Dedifferentiated amniotic fluid mesenchymal stem cell (primary cell): ENCODE measurements at regions not wholly inside any gene's neighbourhood (a gene's known extent, or its start where the extent isn't known, plus 50 kb on each side); places are given as distances from the start of the nearest gene placed in this dataset.

Source experiments
- DNase-seq: peaks from one replicate; pipeline ENCODE4 v3.0.0-alpha.2; 2016; ENCODE audit errors: extremely low spot score

DNA sequence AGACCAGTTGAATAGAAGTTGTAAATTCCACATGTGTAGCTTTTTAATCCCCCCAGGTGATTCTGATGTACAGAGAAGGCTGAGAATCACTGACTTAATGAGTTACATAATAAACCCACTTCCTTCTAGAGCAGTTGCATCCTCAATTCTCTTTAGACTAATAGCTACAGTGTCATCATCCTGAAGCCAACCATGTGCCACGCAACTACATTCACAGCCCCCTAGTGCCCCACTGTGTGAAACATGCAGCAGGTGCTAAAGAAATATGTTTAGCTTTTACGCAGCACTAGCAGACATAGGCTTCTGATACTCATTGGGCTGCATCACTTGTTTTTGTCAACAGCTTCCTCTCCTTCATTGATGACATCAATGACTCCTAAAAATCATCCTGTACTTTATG is 1168.3 kb downstream of the BCL11B start:
- no peak for DNase-seq

DNA sequence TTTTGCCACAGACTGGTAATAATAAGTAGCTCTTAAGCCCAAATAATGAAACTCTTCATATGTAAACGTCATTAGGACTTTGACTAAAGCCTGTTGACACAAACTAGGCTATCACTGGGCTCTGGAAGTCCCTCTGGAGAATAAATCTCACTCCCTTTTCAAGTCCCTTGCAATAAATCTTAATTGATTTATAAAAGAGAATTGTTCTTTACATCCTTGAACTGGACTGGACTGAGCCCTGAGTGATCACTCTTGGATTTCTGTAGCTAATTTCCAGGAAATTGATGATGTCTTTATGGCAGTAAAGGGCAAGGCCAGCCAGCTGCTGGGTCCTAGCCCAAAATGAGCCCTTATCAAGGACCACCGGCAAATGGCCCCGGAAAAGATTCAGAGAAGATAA is 1162.7 kb downstream of the BCL11B start:
- DNase-seq, result no peak

DNA sequence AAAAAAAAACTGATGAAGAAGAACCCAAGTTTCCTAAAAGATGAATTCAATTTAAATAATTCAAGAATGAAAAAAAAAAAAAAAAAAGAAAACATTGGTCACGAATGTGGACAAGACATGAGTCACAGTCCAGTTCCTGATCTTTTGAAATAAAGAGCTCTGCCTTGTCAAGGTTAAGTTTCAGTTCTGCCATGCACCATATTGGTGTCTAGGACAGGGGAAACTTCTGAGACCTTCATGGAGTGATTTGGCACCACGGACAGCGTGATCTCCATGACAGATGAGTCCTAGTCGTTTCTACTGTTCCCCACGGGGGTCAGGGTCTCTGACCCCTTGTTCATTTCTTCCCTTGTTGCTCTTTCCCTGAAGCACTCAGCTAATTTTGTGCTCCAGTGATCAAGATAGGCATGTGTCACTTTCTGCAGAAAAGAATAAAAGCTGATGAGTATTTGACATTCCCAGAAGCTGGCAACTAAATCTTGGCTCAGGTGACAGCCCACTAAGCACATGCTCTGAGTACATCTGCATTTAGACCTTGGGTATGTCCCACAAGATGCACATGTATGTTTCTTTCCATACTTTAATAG is 1159.7 kb downstream of the BCL11B start:
- DNase-seq, result no peak

DNA sequence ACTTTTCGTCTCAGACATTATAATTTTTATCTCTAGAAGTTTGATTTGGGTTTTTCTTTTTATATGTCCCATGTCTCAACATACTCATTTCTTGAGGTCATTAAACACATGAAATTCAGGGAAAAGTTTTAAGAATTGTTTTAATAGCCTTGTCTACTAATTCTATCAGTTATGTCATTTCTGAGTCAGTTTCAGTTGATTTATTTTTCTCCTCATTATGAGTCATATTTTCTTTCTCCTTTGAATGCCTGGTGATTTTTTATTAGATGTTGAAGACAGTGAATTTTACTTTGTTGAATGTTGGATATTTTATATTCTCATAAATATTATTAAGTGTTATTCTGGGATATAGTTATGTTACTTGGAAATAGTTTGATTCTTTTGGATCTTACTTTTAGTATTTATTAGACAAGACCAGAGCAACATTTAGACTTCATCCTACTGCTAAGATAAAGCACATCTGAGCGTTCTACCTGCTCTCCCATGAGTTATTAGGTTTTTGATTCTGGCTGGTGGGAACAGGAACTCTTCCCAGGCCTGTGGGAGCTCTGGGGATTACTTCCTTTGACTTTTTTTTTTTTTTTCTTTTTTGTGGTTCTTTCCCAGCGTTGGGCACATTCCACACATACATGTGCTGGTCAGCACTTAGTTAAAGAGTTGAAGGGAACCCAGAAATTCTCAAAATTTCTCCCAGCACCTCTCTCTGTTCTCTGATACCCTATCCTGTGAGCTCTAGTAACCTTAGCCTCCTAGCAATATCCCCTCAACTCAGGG is 1157.7 kb downstream of the BCL11B start:
- DNase-seq, result no peak

DNA sequence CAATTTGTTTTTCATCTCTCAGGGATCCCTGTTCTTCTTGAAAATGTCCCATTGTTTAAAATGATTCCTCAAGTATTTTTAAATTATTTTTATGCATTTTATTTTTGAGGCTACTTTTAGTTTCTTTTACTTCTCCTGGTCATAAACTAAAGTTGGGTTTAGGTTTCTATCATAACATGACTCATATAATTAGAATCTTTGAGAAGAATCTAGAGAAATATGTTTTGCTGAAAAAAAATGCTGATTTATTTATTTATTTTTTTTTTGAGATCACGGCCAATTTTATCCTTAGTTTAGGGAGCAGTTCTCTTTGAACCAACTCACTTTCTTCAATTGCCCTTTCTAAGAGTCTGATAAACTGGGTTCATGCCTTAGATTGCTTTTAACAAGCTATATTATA is 1157.1 kb downstream of the BCL11B start:
- DNase-seq, result no peak

DNA sequence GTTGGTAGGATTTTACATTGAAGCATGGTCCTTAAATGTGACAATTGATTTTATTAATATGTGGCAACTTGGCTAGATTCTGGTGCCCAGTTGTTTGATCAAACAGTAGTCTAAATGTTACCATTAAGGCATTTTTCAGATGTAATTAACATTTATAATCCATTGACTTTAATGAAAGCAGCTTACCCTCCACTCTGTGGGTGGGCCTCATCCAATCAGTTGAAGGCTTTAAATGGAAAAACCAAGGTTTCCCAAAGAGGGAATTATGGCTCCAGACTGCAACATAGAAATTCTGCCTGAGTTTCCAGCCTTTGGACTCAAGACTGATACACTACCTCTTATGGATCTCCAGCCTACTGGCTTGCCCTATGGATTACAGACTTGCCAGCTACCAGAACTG is 1153.2 kb downstream of the BCL11B start:
- no peak for DNase-seq

DNA sequence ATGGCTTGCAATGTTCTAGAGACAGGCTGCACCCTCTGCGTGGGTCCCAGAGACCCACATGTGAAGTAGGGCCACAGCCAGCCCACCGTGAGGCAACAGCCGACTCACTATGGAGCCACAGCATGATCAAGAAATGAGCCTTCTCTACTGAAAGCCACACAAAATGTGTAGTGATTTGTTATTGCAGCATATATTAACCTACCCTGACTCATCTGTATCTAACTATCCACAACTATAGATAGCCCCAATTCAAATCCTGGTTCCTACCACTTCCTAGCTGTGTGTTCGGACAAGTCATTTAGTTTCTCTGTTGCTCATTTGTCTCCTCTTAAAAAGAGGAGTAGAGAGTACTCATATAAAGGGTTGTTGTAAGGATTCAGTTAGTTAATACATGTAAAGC is 1152.3 kb downstream of the BCL11B start:
- no peak for DNase-seq

DNA sequence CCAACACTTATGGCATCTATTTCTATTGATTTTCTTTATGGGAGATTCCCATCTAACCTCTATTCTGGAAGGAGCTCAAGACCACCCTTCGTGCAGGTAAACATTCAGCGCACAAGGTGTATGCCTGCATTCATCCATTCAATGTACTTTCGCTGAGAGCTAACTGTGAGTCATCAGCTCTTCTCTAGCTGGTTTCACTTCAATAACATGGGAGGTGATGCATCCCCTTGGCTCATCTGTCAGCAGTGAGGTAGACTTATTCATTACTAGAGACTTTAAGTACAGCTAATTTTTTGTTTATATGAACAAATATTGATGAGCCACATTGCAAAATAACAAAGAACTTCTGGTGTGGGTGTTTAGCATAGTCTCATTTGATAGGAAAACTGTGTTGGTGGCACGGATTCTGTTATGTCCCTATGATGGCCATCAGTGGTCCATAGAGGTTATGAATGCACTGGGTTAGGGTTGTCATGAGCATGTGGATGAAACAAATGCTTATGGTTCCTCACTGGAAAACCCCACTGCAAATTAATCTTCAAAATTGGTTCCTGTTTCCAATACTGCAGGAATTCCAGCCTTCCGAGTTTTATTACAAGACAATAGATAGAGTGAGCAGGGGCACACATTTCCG is 1151.0 kb downstream of the BCL11B start:
- no peak for DNase-seq

DNA sequence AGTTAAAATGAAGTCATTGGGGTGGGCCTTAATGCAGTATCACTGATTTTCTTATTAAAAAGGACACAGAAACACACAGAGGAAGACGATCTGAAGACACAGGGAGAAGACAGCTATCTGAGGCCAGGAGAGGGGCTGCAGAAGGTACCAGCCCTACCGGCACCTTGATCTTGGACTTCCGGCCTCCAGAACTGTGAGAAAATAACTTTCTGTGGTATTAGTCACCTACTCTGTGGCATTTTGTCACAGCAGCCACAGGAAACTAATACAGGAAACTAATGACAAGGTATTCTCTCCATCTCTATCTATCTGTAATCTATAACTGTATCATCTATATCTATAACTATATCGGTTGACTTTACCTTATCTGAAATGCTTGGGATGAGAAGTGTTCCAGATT is 1149.5 kb downstream of the BCL11B start:
- no peak for DNase-seq

DNA sequence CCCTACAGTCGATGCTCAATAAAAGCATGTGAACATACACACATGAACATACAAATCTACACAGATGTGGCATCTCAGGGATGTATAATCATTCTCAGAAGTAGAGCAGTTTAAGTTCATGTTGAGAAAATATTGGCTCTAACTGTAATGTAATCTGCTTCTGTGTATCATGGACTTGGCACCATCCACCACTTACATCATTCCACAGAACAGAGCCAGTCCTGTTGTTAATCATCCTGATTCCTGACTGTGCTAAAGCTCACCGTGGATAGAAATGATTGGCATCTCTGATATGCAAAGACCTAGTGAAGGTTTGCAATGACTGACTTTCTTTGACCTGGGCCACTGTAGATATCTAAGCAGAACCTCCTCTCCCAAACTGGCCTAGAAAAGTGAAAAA is 1141.3 kb downstream of the BCL11B start:
- no peak for DNase-seq

DNA sequence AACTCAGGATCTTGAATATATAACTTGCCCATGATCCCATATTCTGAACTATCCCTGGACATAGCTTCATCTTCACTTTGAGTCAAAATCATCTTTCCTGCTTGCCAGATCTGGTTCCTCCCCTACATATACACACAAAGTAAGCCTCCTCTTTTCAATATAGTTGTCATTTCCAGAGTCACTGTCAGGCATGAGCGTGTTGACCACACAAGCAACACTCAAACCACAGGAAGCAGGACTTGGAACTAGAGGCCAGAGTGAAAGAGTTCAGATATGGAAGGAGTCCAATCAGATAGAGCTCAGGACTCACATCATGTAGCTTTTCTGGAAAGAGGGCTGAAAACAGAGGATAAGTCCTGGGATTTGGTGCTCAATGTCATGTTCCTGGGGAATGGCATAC is 1140.6 kb downstream of the BCL11B start:
- DNase-seq, result no peak

DNA sequence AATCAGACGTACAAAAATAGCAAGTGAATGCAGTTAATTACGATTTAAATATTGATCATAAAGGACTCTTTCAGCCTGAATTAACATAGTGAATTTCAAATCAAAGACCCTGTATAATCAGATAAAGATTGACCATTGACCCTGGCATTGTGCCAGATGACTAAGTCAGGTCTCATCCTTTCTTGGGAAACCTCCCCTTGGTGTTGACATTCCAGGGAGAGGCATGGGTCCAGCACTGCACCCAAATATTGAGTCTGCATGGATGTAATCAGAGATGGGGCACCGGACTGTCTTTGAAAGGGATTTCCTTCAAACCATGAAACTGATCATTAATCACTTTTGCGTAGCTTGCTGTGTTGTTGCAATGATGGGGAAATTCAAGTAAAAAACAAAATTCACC is 1138.2 kb downstream of the BCL11B start:
- no peak for DNase-seq

DNA sequence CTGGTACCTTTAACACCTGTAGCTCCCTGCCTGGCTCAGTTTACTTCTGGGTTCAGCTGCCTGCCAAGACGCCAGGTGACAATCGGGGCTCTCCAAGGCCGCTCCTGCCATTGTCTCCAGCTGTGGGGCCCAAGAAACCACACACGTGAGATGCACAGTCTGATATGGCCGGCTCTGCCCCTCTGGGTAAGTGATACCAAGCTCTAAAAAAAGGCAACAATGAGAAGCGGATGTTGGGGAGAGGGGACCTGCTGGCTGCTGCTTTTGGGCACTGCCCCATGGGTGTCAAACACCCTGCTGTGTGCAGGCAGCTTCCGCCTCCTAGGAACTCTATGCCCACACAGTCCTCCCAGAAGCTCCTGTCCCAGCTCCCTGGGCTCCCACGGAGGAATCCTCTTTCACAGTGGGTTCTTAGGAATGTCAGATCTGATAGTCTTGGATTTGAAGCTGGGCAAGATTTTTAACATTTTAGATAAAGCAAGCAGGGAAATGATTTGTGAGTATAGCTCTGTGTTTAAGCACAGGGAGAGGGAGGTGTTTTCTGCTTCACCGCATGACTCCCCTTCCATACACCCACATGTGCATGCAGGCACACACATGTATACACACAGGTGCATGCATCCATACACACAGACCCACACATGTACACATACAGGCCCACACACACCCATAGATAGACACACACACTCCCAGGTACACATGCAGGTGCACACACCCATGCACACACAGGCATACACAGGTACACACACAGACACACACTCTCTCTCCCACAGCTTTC is 1135.8 kb downstream of the BCL11B start:
- no peak for DNase-seq

DNA sequence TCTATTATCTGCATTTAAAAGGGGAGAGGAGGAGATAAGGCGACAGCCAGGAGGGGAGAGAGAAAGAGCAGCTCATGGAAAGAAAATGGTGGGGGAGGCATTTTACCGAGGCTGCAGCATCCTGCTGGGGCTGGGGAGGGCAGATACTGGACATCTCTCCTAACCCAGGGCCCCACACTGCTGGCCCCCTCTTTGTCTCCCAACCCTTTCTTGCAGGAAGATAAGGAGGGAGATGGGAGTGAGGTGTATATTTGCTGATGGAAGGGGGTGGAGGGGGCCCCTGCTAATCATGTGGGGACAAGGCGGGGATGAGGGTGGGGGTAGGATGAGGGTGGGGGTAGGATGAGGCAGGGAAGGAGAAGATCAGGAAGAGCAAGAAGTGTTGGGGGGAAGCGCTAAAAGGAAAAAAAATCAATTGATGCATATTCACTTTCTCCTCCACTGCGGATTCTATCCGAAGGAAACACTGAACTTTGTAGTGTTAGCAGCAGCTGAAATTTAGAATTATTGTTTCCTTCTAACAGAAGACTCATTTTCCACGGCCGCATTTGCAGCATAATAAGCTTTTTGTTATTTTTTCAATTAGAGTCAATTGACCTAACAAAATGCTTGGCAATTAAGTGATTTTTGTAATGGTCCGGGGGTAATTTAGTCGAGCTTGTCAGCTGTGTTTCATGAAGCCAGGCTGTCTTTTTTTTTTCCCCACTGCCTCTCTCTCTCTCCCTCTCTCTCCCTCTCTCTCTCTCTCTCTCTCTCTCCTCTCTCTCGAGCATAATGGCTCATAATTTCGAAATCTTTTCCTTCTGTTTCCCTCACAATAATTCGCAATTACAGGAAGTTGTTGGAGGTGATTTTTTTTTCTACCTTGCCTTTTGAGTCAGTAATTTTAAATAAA is 1134.6 kb downstream of the BCL11B start:
- DNase-seq, result no peak

DNA sequence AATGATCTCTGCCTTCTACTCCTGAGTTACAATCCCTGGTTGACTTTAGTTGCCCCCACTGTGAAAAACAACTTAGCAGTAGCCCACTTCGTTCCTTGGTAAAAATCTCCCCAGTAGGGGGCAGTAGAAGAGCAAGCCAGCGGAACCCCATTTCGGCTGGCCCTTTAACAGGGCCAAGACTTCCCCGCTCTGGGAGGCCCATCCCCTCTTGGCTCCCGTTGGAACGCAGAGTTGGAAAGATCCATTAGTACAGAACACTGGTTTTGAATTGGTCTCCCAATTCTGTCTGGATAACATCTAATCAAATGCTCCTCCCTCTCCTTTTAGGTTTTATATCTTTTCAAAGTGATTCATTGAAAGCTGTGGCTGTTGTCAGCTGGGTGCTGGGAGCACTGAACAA is 1133.3 kb downstream of the BCL11B start:
- DNase-seq, result no peak

DNA sequence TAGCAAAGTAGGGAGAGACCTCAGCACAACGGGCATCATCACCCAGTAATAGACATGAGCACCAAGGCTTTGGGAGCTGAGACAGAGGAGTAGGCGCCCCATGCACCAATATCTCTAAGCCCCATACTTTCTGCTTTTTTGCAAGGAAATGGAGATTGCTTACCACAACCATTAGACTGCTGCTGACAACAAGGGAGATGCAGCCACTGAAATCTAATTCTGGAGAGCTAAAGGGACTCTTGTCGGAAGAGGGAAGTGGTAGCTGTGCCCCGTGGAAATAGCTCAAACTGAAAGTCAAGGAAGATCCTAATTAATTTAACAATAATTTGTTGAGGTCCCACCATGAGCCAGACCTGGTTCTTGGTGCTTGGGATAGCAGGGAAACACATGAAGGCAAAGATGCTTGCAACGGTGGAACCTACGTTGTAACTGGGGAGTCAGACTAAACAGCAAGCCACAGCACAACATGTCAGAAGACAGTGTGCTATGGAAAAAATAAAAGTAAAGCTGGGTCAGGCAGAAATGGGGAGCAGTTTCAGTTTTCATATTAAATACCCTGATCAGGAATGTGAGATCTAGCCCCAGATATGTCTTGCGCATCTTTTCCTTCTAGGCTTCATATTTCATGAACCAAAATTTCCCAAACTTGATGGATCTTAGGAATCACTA is 1131.0 kb downstream of the BCL11B start:
- DNase-seq, result no peak

DNA sequence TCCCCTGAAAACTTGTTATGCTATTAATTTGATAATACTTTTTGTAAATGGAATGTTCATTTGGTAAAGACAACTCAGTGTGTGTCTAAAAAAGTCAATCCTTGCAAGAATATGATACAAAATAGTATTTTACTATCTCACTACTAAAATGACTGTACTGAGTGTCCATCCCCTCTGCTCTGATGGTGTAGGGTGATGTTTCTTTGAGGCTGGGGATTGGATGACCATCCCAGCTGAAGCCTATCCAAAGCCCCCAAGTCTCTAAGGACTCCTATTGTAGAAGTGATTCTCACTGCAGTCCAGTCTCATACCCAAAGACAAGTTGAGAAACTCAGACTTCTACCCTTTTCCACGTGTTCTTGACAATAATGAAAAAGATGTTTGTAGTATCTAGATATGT is 1128.4 kb downstream of the BCL11B start:
- no peak for DNase-seq

DNA sequence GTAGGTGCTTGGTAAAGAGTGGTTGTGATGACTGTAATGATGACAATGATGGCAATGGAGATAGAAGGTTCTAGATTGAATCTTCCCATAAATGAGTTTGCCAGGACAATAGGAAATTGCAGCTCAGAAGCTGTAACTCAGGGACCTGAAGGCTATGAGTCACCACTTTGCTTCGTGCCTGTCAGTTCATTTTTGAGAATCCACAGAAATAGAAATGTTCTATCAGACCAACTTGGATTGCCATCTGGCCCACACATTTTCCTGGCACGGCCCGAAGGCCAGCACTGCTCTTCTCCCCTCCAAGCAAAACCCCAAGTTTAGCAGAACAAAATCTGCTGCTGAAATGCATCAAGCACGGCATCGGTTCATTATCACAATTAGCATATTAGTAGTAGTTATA is 1127.0 kb downstream of the BCL11B start:
- no peak for DNase-seq

DNA sequence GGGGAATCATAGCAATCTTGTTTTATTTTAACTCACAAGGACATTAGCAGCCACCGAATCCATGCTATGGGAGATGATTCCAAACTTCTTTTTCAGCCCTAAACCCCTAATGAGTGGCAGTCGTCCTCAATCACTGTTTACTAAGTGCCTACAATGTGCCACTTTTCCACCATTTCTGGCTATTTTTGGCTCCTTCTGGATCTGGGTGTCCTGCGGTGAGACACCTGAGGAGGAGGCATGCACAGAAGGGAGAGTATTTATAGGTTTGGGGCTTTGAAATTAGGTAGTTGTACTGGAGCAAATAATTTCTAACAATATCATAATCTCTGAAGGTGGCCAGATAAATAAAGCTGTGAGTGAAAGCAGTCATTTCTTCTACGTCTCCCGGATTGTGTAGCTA is 1125.6 kb downstream of the BCL11B start:
- no peak for DNase-seq

DNA sequence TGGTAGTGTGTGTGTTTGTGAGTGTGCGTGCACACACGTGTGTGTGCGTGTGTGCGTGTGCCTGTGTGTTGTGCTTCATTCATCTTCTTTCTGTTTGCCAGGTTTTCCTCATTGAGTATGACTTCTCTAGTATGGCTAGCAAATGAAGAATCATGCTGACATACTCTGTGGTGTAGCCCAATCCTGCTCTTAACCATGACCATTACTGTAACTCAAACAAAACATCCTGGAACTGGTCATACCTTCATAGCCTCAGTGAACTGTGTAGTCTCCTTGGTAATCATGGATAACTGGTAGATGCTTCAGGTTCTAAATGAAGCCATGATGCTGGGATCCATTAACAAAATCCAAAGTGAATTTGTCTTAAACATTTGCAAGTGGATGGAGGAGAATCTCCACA is 1117.7 kb downstream of the BCL11B start:
- no peak for DNase-seq

DNA sequence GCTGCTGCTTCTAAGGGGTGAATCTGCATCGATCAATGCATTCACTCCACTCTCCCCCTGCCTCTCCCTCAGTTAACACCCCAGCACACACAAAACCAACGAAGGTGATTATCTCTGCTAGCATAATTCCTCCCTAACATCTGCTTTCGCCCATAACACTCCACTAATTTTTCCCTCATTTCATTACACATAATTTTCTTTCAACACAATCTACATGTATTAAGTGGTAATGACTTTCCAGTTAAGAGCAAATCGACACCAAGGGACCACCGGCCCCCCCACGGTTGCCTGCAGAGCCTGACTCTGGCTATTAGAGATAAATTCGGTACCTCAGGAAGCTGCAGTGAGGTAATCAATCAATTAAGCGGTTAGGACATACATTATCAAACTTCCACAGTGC is 1115.6 kb downstream of the BCL11B start:
- DNase-seq, result no peak
